ENCODE measurements at regions not wholly inside any gene's neighbourhood (a gene's known extent, or its start where the extent isn't known, plus 50 kb on each side); places are given as distances from the start of the nearest gene placed in this dataset.

DNA sequence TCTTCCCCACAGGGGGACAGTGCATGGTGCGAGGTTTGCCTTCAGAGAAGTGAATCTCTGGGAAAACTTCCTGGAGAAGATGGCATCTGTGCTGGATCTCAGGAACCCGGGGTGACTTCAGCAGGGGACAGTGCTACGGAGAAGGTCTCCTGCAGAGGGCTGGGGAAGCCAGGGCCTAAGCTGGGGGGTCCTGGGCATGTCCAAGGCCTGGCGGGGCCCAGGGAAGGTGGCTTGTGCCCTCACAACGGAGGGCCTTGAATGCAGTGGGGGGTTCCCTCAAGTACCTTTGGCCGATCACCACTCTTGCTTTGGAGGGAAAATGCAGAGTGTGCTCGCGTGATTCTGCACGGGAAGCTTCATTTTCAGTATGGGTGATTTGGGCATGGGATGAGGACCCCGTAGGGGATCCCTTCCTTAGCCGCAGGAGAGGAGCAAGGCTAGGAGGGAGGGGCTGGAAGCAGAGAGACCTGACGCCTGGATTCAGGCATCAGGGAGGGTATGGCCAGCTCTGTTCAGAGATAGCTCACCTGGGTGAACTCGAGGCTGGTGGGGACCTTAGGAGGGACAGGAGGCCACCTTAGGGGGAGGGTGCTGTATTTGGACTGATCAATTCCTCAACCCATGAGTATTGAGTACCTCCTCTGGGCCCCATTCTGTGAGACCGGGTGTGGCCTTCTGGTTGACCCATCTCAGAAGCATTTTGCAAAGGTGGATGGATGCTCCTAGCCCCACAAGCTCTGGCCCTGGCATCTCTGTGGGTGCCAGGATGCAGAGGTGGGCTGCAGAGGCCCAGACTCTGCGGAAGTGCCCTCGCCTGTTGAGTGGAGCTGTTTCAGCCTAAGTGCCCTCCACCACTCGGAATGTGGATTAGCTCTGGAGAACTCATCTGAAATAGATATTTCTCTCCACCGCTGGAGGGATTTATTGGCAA lies 529.4 kb downstream of the TBC1D22A start:
- no peaks in the 10 kb centered on the region for H3K36me3 ChIP-seq
- no peak overlapping the region for H3K27ac ChIP-seq
- no peak for DNase-seq (ENCODE audit: low spot score)
- TF ChIP-seq, protein P1, sequence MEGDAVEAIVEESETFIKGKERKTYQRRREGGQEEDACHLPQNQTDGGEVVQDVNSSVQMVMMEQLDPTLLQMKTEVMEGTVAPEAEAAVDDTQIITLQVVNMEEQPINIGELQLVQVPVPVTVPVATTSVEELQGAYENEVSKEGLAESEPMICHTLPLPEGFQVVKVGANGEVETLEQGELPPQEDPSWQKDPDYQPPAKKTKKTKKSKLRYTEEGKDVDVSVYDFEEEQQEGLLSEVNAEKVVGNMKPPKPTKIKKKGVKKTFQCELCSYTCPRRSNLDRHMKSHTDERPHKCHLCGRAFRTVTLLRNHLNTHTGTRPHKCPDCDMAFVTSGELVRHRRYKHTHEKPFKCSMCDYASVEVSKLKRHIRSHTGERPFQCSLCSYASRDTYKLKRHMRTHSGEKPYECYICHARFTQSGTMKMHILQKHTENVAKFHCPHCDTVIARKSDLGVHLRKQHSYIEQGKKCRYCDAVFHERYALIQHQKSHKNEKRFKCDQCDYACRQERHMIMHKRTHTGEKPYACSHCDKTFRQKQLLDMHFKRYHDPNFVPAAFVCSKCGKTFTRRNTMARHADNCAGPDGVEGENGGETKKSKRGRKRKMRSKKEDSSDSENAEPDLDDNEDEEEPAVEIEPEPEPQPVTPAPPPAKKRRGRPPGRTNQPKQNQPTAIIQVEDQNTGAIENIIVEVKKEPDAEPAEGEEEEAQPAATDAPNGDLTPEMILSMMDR (IDR thresholded peaks at IDR 0.05) = no peak
- H3K4me1 ChIP-seq = no peaks in the 10 kb centered on the region
- H3K4me3 ChIP-seq = no peak overlapping the region
- H3K27me3 ChIP-seq = no peaks in the 10 kb centered on the region
- no peaks in the 10 kb centered on the region for H3K9me3 ChIP-seq

GRCh38 chr22:47290706-47291430 lies 528.4 kb downstream of the TBC1D22A start:
- DNase-seq (ENCODE audit: low spot score) = no peak
- Histone ChIP-seq H3K27ac (no peak overlapping the region), H3K36me3 (no peaks in the 10 kb centered on the region), H3K4me3 (no peak overlapping the region), H3K9me3 (no peaks in the 10 kb centered on the region), H3K4me1 (no peaks in the 10 kb centered on the region), H3K27me3 (no peaks in the 10 kb centered on the region)
- TF ChIP-seq, protein P1 (IDR thresholded peaks at IDR 0.05) = no peak

GRCh38 chr22:47289336-47289985 lies 527.0 kb downstream of the TBC1D22A start:
- H3K27ac ChIP-seq = no peak overlapping the region
- no peaks in the 10 kb centered on the region for H3K27me3 ChIP-seq
- H3K9me3 ChIP-seq = no peaks in the 10 kb centered on the region
- TF ChIP-seq, protein P1 (IDR thresholded peaks at IDR 0.05) = no peak
- no peak overlapping the region for H3K4me3 ChIP-seq
- H3K4me1 ChIP-seq = no peaks in the 10 kb centered on the region
- H3K36me3 ChIP-seq = no peaks in the 10 kb centered on the region
- DNase-seq (ENCODE audit: low spot score) = no peak

- TF ChIP-seq, protein P1 (IDR thresholded peaks at IDR 0.05) = no peak
- Histone ChIP-seq H3K36me3 (no peaks in the 10 kb centered on the region), H3K4me3 (no peak overlapping the region), H3K27me3 (no peaks in the 10 kb centered on the region), H3K9me3 (no peaks in the 10 kb centered on the region), H3K27ac (no peak overlapping the region), H3K4me1 (no peaks in the 10 kb centered on the region)
- no peak for DNase-seq (ENCODE audit: low spot score)
These were observed 526.2 kb downstream of the TBC1D22A start for GRCh38 chr22:47288680-47289079.

GRCh38 chr22:47287516-47287915 lies 525.1 kb downstream of the TBC1D22A start:
- Histone ChIP-seq H3K4me3 (no peak overlapping the region), H3K27ac (no peak overlapping the region), H3K9me3 (no peaks in the 10 kb centered on the region), H3K27me3 (no peaks in the 10 kb centered on the region), H3K36me3 (no peaks in the 10 kb centered on the region), H3K4me1 (no peaks in the 10 kb centered on the region)
- TF ChIP-seq, protein P1 (IDR thresholded peaks at IDR 0.05) = no peak
- no peak for DNase-seq (ENCODE audit: low spot score)

All from right atrium auricular region (tissue), 2 donors.